OCI-LY3 (cell line): ENCODE measurements at regions not wholly inside any gene's neighbourhood (a gene's known extent, or its start where the extent isn't known, plus 50 kb on each side); places are given as distances from the start of the nearest gene placed in this dataset.

ENCODE experiments used
- EZH2phosphoT487 ChIP-seq: fragments of 200-600 bp; shearing (Covaris generic); IDR thresholded peaks from 2 replicates; pipeline ENCODE4 v1.6.1; 2018; ENCODE audit warnings: antibody characterized with exemption, mixed run types, low read depth
- TF ChIP-seq, protein P1 (sequence below): fragments of 200-600, 300-600 bp; sonication (generic); IDR thresholded peaks from 2 replicates; pipeline ENCODE4 v1.5.1; 2014; ENCODE audit warnings: antibody characterized with exemption, low read length, low read depth

DNA sequence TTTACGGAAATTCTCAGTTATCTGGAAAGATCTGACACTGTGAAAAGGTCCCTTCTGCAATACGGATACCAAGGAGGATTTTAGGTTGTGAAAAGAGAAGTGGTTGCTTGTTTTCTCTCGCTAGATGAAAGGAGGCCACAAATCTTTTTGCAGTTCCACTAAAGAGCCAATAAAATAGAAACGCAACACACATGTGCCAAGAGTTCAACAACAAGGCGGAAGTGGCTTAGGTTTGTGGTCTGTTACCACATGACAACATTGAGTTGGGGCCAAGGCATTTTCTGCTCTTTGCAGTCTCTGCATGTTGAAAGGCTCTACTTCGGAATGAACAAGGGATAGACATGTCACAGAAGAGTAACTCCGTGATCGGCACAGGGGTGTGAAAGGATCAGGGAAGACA is 115.7 kb upstream of the OSR1 start:
- TF ChIP-seq, protein P1, sequence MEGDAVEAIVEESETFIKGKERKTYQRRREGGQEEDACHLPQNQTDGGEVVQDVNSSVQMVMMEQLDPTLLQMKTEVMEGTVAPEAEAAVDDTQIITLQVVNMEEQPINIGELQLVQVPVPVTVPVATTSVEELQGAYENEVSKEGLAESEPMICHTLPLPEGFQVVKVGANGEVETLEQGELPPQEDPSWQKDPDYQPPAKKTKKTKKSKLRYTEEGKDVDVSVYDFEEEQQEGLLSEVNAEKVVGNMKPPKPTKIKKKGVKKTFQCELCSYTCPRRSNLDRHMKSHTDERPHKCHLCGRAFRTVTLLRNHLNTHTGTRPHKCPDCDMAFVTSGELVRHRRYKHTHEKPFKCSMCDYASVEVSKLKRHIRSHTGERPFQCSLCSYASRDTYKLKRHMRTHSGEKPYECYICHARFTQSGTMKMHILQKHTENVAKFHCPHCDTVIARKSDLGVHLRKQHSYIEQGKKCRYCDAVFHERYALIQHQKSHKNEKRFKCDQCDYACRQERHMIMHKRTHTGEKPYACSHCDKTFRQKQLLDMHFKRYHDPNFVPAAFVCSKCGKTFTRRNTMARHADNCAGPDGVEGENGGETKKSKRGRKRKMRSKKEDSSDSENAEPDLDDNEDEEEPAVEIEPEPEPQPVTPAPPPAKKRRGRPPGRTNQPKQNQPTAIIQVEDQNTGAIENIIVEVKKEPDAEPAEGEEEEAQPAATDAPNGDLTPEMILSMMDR: no peak
- no peak for TF ChIP-seq EZH2phosphoT487
